ENCODE measurements at regions not wholly inside any gene's neighbourhood (a gene's known extent, or its start where the extent isn't known, plus 50 kb on each side); places are given as distances from the start of the nearest gene placed in this dataset.

DNA sequence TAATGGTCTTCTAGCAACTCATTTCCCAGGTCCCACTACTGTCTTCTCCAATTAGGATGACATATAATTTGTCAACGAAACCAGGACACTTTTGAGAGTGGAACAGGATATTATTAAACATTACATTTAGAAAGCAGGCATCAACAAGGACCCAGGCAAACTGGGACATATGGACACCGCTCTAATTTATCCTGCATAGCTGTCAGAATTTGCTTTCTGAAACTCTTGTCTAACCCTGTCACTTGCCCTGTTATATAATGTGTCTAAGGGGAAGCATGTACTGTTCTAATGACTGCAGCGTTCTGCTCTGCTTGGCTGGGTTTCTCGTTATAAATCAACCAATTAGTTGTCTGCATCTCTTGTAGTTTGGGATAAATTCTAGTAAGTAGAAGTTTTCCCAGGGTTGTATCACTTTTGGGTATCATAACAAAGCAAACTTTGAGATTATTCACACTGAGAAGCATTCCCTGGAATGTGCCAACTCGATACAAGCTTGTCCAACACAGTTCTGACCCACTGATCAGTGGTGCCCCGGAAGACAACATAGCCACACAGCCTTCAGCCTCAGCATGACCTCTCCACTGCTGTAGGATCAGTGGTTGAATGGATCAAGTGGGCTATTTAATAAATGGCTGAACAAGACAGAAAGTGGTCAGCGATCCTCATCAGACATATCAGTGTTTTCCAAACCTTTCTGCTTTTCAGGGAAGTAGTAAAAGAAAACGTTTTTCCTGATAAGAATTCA, 228.1 kb downstream of the KIF20B start:
- H3K9ac ChIP-seq: no peak overlapping the region
- H3K36me3 ChIP-seq (ENCODE audit: control insufficient read depth, insufficient read depth, low read length): no peaks in the 10 kb centered on the region
- no peak overlapping the region for H3K27ac ChIP-seq
- no peaks in the 10 kb centered on the region for H3K9me3 ChIP-seq (ENCODE audit: control insufficient read depth, low read length)
- H3K4me2 ChIP-seq (ENCODE audit: low read length): no peak overlapping the region
- H3K27me3 ChIP-seq (ENCODE audit: control insufficient read depth, insufficient read depth, low read length): no peaks in the 10 kb centered on the region
- H3K79me2 ChIP-seq: no peaks in the 10 kb centered on the region
- TF ChIP-seq, protein P1, sequence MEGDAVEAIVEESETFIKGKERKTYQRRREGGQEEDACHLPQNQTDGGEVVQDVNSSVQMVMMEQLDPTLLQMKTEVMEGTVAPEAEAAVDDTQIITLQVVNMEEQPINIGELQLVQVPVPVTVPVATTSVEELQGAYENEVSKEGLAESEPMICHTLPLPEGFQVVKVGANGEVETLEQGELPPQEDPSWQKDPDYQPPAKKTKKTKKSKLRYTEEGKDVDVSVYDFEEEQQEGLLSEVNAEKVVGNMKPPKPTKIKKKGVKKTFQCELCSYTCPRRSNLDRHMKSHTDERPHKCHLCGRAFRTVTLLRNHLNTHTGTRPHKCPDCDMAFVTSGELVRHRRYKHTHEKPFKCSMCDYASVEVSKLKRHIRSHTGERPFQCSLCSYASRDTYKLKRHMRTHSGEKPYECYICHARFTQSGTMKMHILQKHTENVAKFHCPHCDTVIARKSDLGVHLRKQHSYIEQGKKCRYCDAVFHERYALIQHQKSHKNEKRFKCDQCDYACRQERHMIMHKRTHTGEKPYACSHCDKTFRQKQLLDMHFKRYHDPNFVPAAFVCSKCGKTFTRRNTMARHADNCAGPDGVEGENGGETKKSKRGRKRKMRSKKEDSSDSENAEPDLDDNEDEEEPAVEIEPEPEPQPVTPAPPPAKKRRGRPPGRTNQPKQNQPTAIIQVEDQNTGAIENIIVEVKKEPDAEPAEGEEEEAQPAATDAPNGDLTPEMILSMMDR (IDR thresholded peaks at IDR 0.05): no peak
- H2AFZ ChIP-seq: no peak overlapping the region
- no peak overlapping the region for H3K4me3 ChIP-seq (ENCODE audit: low read depth, low read length)
- H3K4me1 ChIP-seq: no peaks in the 10 kb centered on the region

DNA sequence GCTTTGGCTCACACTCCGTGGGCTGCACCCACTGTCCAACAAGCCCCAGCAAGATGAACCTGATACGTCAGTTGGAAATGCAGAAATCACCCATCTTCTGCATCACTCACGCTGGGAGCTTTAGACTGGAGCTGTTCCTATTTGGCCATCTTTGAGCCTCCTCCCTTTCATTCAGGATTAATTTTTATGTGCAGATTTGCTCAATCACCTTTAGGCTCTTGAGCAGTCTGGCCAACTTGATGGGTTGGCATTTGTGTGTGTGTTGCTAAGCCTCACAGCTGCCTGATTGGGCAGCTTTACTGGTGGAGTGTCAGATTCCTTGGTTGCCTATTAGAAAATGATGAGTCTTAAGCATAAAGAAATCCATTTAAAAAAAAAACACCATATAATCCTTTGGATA, 236.1 kb downstream of the KIF20B start:
- H3K79me2 ChIP-seq: no peaks in the 10 kb centered on the region
- H3K9me3 ChIP-seq (ENCODE audit: control insufficient read depth, low read length): no peaks in the 10 kb centered on the region
- no peak overlapping the region for H3K4me2 ChIP-seq (ENCODE audit: low read length)
- H3K36me3 ChIP-seq (ENCODE audit: control insufficient read depth, insufficient read depth, low read length): no peaks in the 10 kb centered on the region
- no peaks in the 10 kb centered on the region for H3K4me1 ChIP-seq
- H3K27me3 ChIP-seq (ENCODE audit: control insufficient read depth, insufficient read depth, low read length): no peaks in the 10 kb centered on the region
- H3K4me3 ChIP-seq (ENCODE audit: low read depth, low read length): no peak overlapping the region
- no peak overlapping the region for H2AFZ ChIP-seq
- TF ChIP-seq, protein P1 (IDR thresholded peaks at IDR 0.05): no peak
- no peak overlapping the region for H3K9ac ChIP-seq
- H3K27ac ChIP-seq: no peak overlapping the region

DNA sequence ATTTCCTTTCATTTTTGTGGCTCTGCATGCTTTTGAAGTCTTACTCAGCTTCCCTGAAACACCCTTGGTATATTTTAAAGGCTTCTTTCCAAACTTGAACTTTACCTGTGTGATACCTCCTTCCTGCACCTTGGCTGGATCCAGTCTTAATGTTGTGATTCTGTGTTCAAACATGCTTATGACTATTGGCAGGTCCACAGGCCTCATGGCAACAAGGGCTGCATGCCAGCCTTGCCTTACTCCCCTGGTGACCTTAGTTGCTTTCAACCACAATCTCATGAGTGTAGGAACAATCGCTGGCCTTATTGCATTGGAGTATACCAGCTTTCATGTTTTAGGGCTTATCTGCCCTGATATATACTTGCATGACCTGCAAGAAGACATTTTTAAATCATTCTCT, 238.7 kb downstream of the KIF20B start:
- H3K9ac ChIP-seq: no peak overlapping the region
- no peaks in the 10 kb centered on the region for H3K9me3 ChIP-seq (ENCODE audit: control insufficient read depth, low read length)
- TF ChIP-seq, protein P1 (IDR thresholded peaks at IDR 0.05): no peak

DNA sequence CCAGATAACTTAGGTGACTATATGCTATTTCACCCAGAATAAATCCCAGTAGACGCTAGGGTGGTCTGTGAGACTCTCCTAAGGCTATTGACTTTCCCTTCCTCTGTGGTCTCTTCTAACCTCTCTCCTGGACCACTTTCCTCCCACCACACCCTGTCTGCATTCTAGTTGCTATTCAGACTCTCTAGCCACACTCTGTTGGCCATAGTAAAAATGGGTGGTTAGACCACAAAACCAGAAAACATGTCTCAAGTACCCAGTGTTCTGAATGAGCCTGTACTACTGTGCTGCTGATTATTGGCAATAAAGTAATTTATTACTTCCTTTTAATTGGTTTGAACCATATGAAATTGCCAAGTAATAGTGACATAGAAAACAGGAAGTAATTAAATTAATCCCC, 240.8 kb downstream of the KIF20B start:
- no peak overlapping the region for H2AFZ ChIP-seq
- no peaks in the 10 kb centered on the region for H3K9me3 ChIP-seq (ENCODE audit: control insufficient read depth, low read length)
- H3K27me3 ChIP-seq (ENCODE audit: control insufficient read depth, insufficient read depth, low read length): no peaks in the 10 kb centered on the region
- no peak overlapping the region for H3K4me2 ChIP-seq (ENCODE audit: low read length)
- no peaks in the 10 kb centered on the region for H3K4me1 ChIP-seq
- TF ChIP-seq, protein P1 (IDR thresholded peaks at IDR 0.05): no peak
- H3K4me3 ChIP-seq (ENCODE audit: low read depth, low read length): no peak overlapping the region
- no peaks in the 10 kb centered on the region for H3K79me2 ChIP-seq
- H3K36me3 ChIP-seq (ENCODE audit: control insufficient read depth, insufficient read depth, low read length): no peaks in the 10 kb centered on the region
- H3K9ac ChIP-seq: no peak overlapping the region
- no peak overlapping the region for H3K27ac ChIP-seq

More for the DNA sequence above, 238.7 kb downstream of the KIF20B start:
- Histone ChIP-seq H3K27me3 (ENCODE audit: control insufficient read depth, insufficient read depth, low read length) (no peaks in the 10 kb centered on the region), H3K4me3 (ENCODE audit: low read depth, low read length) (no peak overlapping the region), H3K79me2 (no peaks in the 10 kb centered on the region), H3K36me3 (ENCODE audit: control insufficient read depth, insufficient read depth, low read length) (no peaks in the 10 kb centered on the region), H2AFZ (no peak overlapping the region), H3K4me2 (ENCODE audit: low read length) (no peak overlapping the region), H3K27ac (no peak overlapping the region), H3K4me1 (no peaks in the 10 kb centered on the region)

DNA sequence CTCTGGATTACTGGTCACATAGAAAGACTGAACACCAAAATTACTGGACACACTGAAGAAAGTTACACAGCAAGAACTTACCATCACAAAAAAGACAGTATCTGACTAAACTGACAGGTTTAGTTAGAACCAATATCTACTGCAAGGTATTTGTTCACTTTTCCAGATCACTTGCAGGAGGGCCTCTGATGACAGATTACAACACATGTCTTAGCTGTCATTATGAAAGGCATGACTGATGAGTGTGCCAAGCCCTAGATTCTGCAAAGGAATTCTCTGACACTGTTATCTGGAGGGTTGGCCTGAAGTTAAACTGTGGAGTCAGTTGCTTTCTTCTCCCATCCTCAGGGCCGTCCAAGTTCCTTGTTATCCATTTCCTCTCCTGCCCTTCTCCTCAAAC, 242.7 kb downstream of the KIF20B start:
- no peak overlapping the region for H3K27ac ChIP-seq

More for the DNA sequence above, 242.7 kb downstream of the KIF20B start:
- no peak overlapping the region for H2AFZ ChIP-seq
- no peak overlapping the region for H3K4me2 ChIP-seq (ENCODE audit: low read length)
- no peaks in the 10 kb centered on the region for H3K79me2 ChIP-seq
- no peak overlapping the region for H3K9ac ChIP-seq
- H3K36me3 ChIP-seq (ENCODE audit: control insufficient read depth, insufficient read depth, low read length): no peaks in the 10 kb centered on the region
- no peaks in the 10 kb centered on the region for H3K27me3 ChIP-seq (ENCODE audit: control insufficient read depth, insufficient read depth, low read length)
- no peaks in the 10 kb centered on the region for H3K9me3 ChIP-seq (ENCODE audit: control insufficient read depth, low read length)
- TF ChIP-seq, protein P1 (IDR thresholded peaks at IDR 0.05): no peak
- H3K4me1 ChIP-seq: no peaks in the 10 kb centered on the region
- H3K4me3 ChIP-seq (ENCODE audit: low read depth, low read length): no peak overlapping the region

Measured in parathyroid adenoma (tissue), 2 donors.